Thyroid gland (tissue), 4 donors: ENCODE measurements at regions not wholly inside any gene's neighbourhood (a gene's known extent, or its start where the extent isn't known, plus 50 kb on each side); places are given as distances from the start of the nearest gene placed in this dataset.

ENCODE experiments used
- POLR2A ChIP-seq, 2 donors: fragments of 450-650 bp; IDR thresholded peaks; one replicate each; pipeline ENCODE4 v1.6.1; 2017; ENCODE audit warnings: antibody characterized with exemption in 2 of 2, mild to moderate bottlenecking in 2 of 2, moderate library complexity in 1 of 2
- TF ChIP-seq, protein P1 (sequence below), 6 experiments: fragments of 200-600 bp in 3 of 6; fragments of 450-650 bp in 3 of 6; sonication (generic) in 3 of 6; IDR thresholded peaks; one replicate each; pipeline ENCODE4 v1.5.1; 2016 to 2019; ENCODE audit warnings: antibody characterized with exemption in 6 of 6, mild to moderate bottlenecking in 2 of 6, inconsistent platforms in 1 of 6, moderate library complexity in 1 of 6

DNA sequence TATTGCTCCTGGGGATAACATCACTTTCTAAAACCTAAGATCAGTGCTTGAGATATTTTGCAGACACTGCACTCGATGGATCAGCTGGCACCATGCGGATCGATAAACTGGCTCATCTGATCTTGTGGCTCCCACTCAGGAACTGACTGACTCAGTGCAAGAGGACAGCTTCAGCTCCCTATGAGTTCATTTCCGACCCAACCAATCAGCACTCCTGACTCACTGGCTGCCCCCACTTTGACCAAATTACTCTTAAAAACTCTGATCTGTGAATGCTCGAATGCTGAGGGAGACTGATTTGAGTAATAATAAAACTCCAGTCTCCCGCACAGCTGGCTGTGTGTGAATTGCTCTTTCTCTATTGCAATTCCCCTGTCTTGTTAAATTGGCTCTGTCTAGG, 110.1 kb downstream of the ANAPC4 start:
- TF ChIP-seq, protein P1, sequence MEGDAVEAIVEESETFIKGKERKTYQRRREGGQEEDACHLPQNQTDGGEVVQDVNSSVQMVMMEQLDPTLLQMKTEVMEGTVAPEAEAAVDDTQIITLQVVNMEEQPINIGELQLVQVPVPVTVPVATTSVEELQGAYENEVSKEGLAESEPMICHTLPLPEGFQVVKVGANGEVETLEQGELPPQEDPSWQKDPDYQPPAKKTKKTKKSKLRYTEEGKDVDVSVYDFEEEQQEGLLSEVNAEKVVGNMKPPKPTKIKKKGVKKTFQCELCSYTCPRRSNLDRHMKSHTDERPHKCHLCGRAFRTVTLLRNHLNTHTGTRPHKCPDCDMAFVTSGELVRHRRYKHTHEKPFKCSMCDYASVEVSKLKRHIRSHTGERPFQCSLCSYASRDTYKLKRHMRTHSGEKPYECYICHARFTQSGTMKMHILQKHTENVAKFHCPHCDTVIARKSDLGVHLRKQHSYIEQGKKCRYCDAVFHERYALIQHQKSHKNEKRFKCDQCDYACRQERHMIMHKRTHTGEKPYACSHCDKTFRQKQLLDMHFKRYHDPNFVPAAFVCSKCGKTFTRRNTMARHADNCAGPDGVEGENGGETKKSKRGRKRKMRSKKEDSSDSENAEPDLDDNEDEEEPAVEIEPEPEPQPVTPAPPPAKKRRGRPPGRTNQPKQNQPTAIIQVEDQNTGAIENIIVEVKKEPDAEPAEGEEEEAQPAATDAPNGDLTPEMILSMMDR (IDR thresholded peaks at IDR 0.05) = no peak
- TF ChIP-seq POLR2A (IDR thresholded peaks at IDR 0.05) = no peak
